ENCODE measurements at regions not wholly inside any gene's neighbourhood (a gene's known extent, or its start where the extent isn't known, plus 50 kb on each side); places are given as distances from the start of the nearest gene placed in this dataset.

GRCh38 chr6:155641603-155642002 is 186.0 kb upstream of the NOX3 start (continued):
- TF ChIP-seq CREB1 (CRISPR knock-in tag; IDR thresholded peaks at IDR 0.05; ENCODE audit: low read depth) (no peak), STAT1 (IDR thresholded peaks at IDR 0.05; ENCODE audit: unreplicated experiment) (no peak), POLR2AphosphoS5 (IDR thresholded peaks at IDR 0.05; ENCODE audit: low read depth) (no peak), ZNF462 (CRISPR knock-in tag; IDR thresholded peaks at IDR 0.05) (no peak)

- H3K27ac ChIP-seq (ENCODE audit: low read depth) = no peak overlapping the region
- Mint-ChIP-seq H3K36me3 (ENCODE audit: low read depth) (peaks cover 9% of the 10 kb centered on the region; the same call in 2 of the 3 replicates), H3K9me3 (peaks cover 25% of the 10 kb centered on the region), H3K4me3 (no peak overlapping the region), H3K27ac (no peak overlapping the region), H3K27me3 (ENCODE audit: insufficient read depth, low read depth, poor library complexity) (no peaks in the 10 kb centered on the region), H3K4me1 (peaks cover 7% of the 10 kb centered on the region; the same call in 2 of the 3 replicates)
- H3K4me1 ChIP-seq (ENCODE audit: insufficient read depth) = peaks cover 7% of the 10 kb centered on the region
- no peak overlapping the region for H3K4me2 ChIP-seq
- no peak overlapping the region for H3K4me3 ChIP-seq
- H3K79me2 ChIP-seq (replicated peaks; ENCODE audit: insufficient read depth) = no peaks in the 10 kb centered on the region
- H3K9me2 ChIP-seq (ENCODE audit: insufficient read depth) = 0 out of 2 replicates have a peak, but pooled peaks cover 13% of the 10 kb centered on the region
- no peaks in the 10 kb centered on the region for H3K36me3 ChIP-seq (ENCODE audit: insufficient read depth)
- DNase-seq (ENCODE audit: low spot score) (no peak), ATAC-seq (no peak)
- H2AFZ ChIP-seq = no peak overlapping the region
- no peaks in the 10 kb centered on the region for H3K27me3 ChIP-seq (ENCODE audit: insufficient read depth)
- no peaks in the 10 kb centered on the region for H4K20me1 ChIP-seq (replicated peaks; ENCODE audit: insufficient read depth)
- H3F3A ChIP-seq (replicated peaks; ENCODE audit: low read depth) = no peaks in the 10 kb centered on the region
- TF ChIP-seq CREB1 (CRISPR knock-in tag; IDR thresholded peaks at IDR 0.05; ENCODE audit: low read depth) (no peak), EZH2phosphoT487 (IDR thresholded peaks at IDR 0.05; ENCODE audit: unreplicated experiment) (no peak), ZNF114 (CRISPR knock-in tag; IDR thresholded peaks at IDR 0.05) (no peak), REST (IDR thresholded peaks at IDR 0.05; ENCODE audit: unreplicated experiment) (no peak), ZNF331 (CRISPR knock-in tag; IDR thresholded peaks at IDR 0.05; ENCODE audit: low read depth) (no peak), STAT1 (IDR thresholded peaks at IDR 0.05; ENCODE audit: unreplicated experiment) (no peak)
Observed at GRCh38 chr6:155638200-155638599, 182.6 kb upstream of the NOX3 start.

Measured in GM23338 (cell line).